ENCODE measurements at regions not wholly inside any gene's neighbourhood (a gene's known extent, or its start where the extent isn't known, plus 50 kb on each side); places are given as distances from the start of the nearest gene placed in this dataset.

DNA sequence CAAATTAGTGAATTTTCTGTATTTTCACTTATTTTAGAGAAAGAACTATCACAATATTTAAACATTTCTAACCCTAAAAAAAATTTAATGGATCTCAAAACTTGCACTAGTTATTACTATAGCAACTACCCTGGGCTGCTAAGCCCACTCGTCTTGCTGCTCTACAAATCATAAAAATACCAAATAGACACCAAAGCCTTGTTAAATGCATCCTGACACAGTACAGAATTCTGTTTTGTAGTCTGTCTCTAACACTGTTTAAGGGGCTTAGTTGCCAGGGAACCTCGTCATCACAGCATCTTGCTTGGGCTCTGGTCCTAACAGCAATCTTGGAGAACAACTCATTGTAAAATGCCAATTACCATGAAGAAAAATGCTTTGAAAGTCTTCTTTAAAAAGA lies 56.9 kb upstream of the MBOAT1 start:
- TF ChIP-seq CTCF (IDR thresholded peaks at IDR 0.05) = no peak
- no peak for TF ChIP-seq POLR2A (IDR thresholded peaks at IDR 0.05)
